ENCODE measurements at regions not wholly inside any gene's neighbourhood (a gene's known extent, or its start where the extent isn't known, plus 50 kb on each side); places are given as distances from the start of the nearest gene placed in this dataset.

GRCh38 chr4:13244444-13244843 lies 239.7 kb downstream of the RAB28 start:
- TF ChIP-seq POLR2A (IDR thresholded peaks at IDR 0.05) (no peak), EP300 (IDR thresholded peaks at IDR 0.05) (no peak), CTCF (IDR thresholded peaks at IDR 0.05) (no peak), POLR2AphosphoS5 (IDR thresholded peaks at IDR 0.05) (no peak)
